GM23338 (cell line): ENCODE measurements at regions not wholly inside any gene's neighbourhood (a gene's known extent, or its start where the extent isn't known, plus 50 kb on each side); places are given as distances from the start of the nearest gene placed in this dataset.

Source experiments
- ATAC-seq: fragments of 200-7000 bp; cut with Tn5 transposase; 3 replicates; pipeline ENCODE4 v1.9.1; 2020
- DNase-seq: peaks from one replicate; pipeline ENCODE4 v3.0.0-alpha.2; 2015; ENCODE audit warnings: low spot score
- H2AFZ ChIP-seq: fragments of 200-600 bp; sonication (generic); 2 replicates; pipeline ENCODE4 v1.8.0; 2016; ENCODE audit warnings: antibody characterized with exemption, mild to moderate bottlenecking, moderate library complexity
- H3F3A ChIP-seq: fragments of 200-600 bp; sonication (generic); replicated peaks from 2 replicates; pipeline ENCODE4 v1.8.0; 2017; ENCODE audit warnings: antibody characterized with exemption, mixed run types, low read depth
- H3K27ac ChIP-seq: fragments of 200-600 bp; sonication (generic); 2 replicates; pipeline ENCODE4 v1.6.1; 2016; ENCODE audit warnings: low read depth
- H3K27me3 ChIP-seq: fragments of 200-600 bp; sonication (generic); 2 replicates; pipeline ENCODE4 v1.8.0; 2016; ENCODE audit warnings: mild to moderate bottlenecking, mixed run types, moderate library complexity; ENCODE audit not compliant: insufficient read depth
- H3K36me3 ChIP-seq: fragments of 200-600 bp; sonication (generic); 2 replicates; pipeline ENCODE4 v1.8.0; 2016; ENCODE audit warnings: mild to moderate bottlenecking; ENCODE audit not compliant: insufficient read depth
- H3K4me1 ChIP-seq: fragments of 200-600 bp; sonication (generic); 2 replicates; pipeline ENCODE4 v1.8.0; 2016; ENCODE audit warnings: mild to moderate bottlenecking, moderate library complexity; ENCODE audit not compliant: insufficient read depth
- H3K4me2 ChIP-seq: fragments of 200-600 bp; sonication (generic); 2 replicates; pipeline ENCODE4 v1.7.1; 2017; ENCODE audit warnings: mixed run types
- H3K4me3 ChIP-seq: fragments of 200-600 bp; sonication (generic); 2 replicates; pipeline ENCODE4 v1.6.1; 2016; ENCODE audit warnings: mixed run types
- H3K79me2 ChIP-seq: fragments of 200-600 bp; sonication (generic); replicated peaks from 2 replicates; pipeline ENCODE4 v1.8.0; 2017; ENCODE audit warnings: mild to moderate bottlenecking; ENCODE audit not compliant: insufficient read depth
- H3K9me2 ChIP-seq: fragments of 200-600 bp; sonication (generic); 2 replicates; pipeline ENCODE4 v1.8.0; 2017; ENCODE audit not compliant: insufficient read depth
- H4K20me1 ChIP-seq: fragments of 200-600 bp; sonication (generic); replicated peaks from 2 replicates; pipeline ENCODE4 v1.8.0; 2017; ENCODE audit warnings: mild to moderate bottlenecking; ENCODE audit not compliant: insufficient read depth
- H3K27ac Mint-ChIP-seq: 2 replicates; pipeline ENCODE4 v1.8.0; 2020; ENCODE audit warnings: inconsistent platforms, mild to moderate bottlenecking, moderate library complexity, mixed read lengths
- H3K27me3 Mint-ChIP-seq: 3 replicates; pipeline ENCODE4 v1.8.0; 2022; ENCODE audit warnings: low read depth, mild to moderate bottlenecking, moderate library complexity, mixed read lengths, inconsistent platforms; ENCODE audit not compliant: insufficient read depth, poor library complexity
- H3K36me3 Mint-ChIP-seq: 3 replicates; pipeline ENCODE4 v1.8.0; 2021; ENCODE audit warnings: low read depth, mild to moderate bottlenecking, inconsistent platforms, moderate library complexity, mixed read lengths
- H3K4me1 Mint-ChIP-seq: 3 replicates; pipeline ENCODE4 v1.8.0; 2020; ENCODE audit warnings: mild to moderate bottlenecking, inconsistent platforms, mixed read lengths
- H3K4me3 Mint-ChIP-seq: 3 replicates; pipeline ENCODE4 v1.8.0; 2021; ENCODE audit warnings: moderate library complexity, mild to moderate bottlenecking, inconsistent platforms, mixed read lengths
- H3K9me3 Mint-ChIP-seq: 3 replicates; pipeline ENCODE4 v1.8.0; 2020; ENCODE audit warnings: moderate library complexity, mild to moderate bottlenecking, inconsistent platforms, mixed read lengths
- CREB1 ChIP-seq: fragments of 250-450 bp; sonication (Bioruptor Pico); IDR thresholded peaks from 2 replicates; pipeline ENCODE4 v1.5.0; 2020; ENCODE audit warnings: low read depth, mild to moderate bottlenecking, moderate library complexity
- EZH2 ChIP-seq: fragments of 200-600 bp; sonication (generic); IDR thresholded peaks from one replicate; pipeline ENCODE4 v1.8.0; 2017; ENCODE audit warnings: antibody characterized with exemption, mild to moderate bottlenecking, low read depth; ENCODE audit not compliant: unreplicated experiment
- NANOG ChIP-seq: IDR thresholded peaks from 2 replicates; pipeline ENCODE4 v1.6.1; 2016; ENCODE audit warnings: antibody characterized with exemption, borderline replicate concordance
- POLR2AphosphoS5 ChIP-seq: IDR thresholded peaks from 2 replicates; pipeline ENCODE4 v1.6.1; 2016; ENCODE audit warnings: antibody characterized with exemption, low read depth
- STAT1 ChIP-seq: IDR thresholded peaks from one replicate; pipeline ENCODE4 v1.6.1; 2016; ENCODE audit warnings: antibody characterized with exemption; ENCODE audit not compliant: unreplicated experiment
- ZNF114 ChIP-seq: fragments of 250-450 bp; sonication (Bioruptor Pico); IDR thresholded peaks from 2 replicates; pipeline ENCODE4 v1.5.0; 2020; ENCODE audit warnings: mild to moderate bottlenecking, moderate library complexity
- ZNF331 ChIP-seq: fragments of 250-450 bp; sonication (Bioruptor Pico); IDR thresholded peaks from 2 replicates; pipeline ENCODE4 v1.5.0; 2020; ENCODE audit warnings: low read depth, mild to moderate bottlenecking, moderate library complexity
- TF ChIP-seq, protein P1 (sequence below): IDR thresholded peaks from 2 replicates; pipeline ENCODE4 v1.6.1; 2016; ENCODE audit warnings: antibody characterized with exemption
- TF ChIP-seq, protein P2 (sequence below): IDR thresholded peaks from one replicate; pipeline ENCODE4 v1.6.1; 2018; ENCODE audit warnings: antibody characterized with exemption; ENCODE audit not compliant: unreplicated experiment
- TF ChIP-seq, protein P3 (sequence below): fragments of 250-450 bp; sonication (Bioruptor Pico); IDR thresholded peaks from 2 replicates; pipeline ENCODE4 v1.5.0; 2020; ENCODE audit warnings: mild to moderate bottlenecking, moderate library complexity

DNA sequence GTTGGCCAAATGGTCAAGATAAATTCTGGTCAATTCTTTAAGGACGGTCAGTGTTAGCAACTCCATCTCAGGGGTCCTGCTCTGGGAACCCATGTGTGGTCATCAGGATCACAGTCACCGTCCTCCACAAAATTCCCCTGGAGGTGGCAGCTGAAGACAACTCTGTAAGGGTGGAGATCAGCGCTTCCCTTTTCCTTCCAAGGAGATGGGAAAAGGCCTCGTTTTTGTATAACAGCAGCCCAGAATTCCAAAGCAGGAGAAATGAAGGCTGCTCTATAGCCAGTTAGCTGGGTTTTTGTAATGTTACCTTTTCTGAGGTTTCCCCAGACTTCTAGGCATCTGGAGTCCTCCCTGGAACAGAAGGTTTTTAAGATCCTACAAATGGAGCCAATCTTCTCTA is 334.8 kb downstream of the MYCN start:
- H3K4me1 Mint-ChIP-seq, result no peaks in the 10 kb centered on the region
- Histone ChIP-seq H3K36me3 (no peaks in the 10 kb centered on the region), H3K4me1 (no peaks in the 10 kb centered on the region), H3K27me3 (no peaks in the 10 kb centered on the region), H3K9me2 (peaks cover 3% of the 10 kb centered on the region; the same call in 1 of the 2 replicates), H4K20me1 (no peaks in the 10 kb centered on the region), H3K4me2 (no peak overlapping the region), H3K27ac (no peak overlapping the region), H3K79me2 (no peaks in the 10 kb centered on the region), H2AFZ (no peak overlapping the region), H3F3A (no peaks in the 10 kb centered on the region), H3K4me3 (no peak overlapping the region)
- peaks cover 2% of the 10 kb centered on the region for H3K27me3 Mint-ChIP-seq
- no peaks in the 10 kb centered on the region for H3K36me3 Mint-ChIP-seq
- TF ChIP-seq ZNF114 (CRISPR knock-in tag), result no peak
- no peaks in the 10 kb centered on the region; the same call in 2 of the 3 replicates for H3K9me3 Mint-ChIP-seq
- ATAC-seq, result no peak
- no peak for DNase-seq
- H3K4me3 Mint-ChIP-seq, result no peak overlapping the region
- H3K27ac Mint-ChIP-seq, result no peak overlapping the region

DNA sequence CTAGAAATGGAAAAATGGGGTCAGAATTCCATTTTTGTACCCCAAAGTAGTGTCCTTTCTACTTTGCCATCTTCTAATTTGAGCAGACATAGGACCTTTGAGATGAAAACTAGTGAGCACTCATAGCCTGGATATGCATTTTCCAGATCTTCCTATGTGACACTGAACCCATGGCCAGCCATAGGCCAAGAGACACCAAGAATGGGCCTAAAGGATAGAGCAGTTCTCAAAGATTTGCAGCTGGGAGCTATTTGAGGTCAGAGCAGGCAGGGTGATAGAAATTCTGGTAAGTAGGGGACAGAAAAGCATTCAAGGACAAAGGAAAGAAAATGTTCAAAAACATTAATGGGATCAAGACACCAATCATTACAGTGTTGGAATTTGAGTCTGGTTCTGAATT is 332.8 kb downstream of the MYCN start:
- DNase-seq (no peak), ATAC-seq (no peak)
- Histone ChIP-seq H2AFZ (no peak overlapping the region), H3K36me3 (no peaks in the 10 kb centered on the region), H3K4me2 (no peak overlapping the region), H3K4me1 (no peaks in the 10 kb centered on the region), H3K9me2 (peaks cover 8% of the 10 kb centered on the region; the same call in 1 of the 2 replicates), H3K4me3 (no peak overlapping the region), H3K79me2 (no peaks in the 10 kb centered on the region), H3K27me3 (no peaks in the 10 kb centered on the region), H3F3A (no peaks in the 10 kb centered on the region), H4K20me1 (no peaks in the 10 kb centered on the region), H3K27ac (no peak overlapping the region)
- H3K4me3 Mint-ChIP-seq, result no peak overlapping the region
- no peaks in the 10 kb centered on the region; the same call in 2 of the 3 replicates for H3K9me3 Mint-ChIP-seq
- peaks cover 4% of the 10 kb centered on the region; the same call in 2 of the 3 replicates for H3K4me1 Mint-ChIP-seq
- TF ChIP-seq ZNF331, result no peak
- TF ChIP-seq, protein P1, sequence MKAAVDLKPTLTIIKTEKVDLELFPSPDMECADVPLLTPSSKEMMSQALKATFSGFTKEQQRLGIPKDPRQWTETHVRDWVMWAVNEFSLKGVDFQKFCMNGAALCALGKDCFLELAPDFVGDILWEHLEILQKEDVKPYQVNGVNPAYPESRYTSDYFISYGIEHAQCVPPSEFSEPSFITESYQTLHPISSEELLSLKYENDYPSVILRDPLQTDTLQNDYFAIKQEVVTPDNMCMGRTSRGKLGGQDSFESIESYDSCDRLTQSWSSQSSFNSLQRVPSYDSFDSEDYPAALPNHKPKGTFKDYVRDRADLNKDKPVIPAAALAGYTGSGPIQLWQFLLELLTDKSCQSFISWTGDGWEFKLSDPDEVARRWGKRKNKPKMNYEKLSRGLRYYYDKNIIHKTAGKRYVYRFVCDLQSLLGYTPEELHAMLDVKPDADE, result no peak
- no peak for TF ChIP-seq STAT1
- no peak for TF ChIP-seq ZNF114 (CRISPR knock-in tag)
- TF ChIP-seq EZH2, result no peak
- TF ChIP-seq CREB1 (CRISPR knock-in tag), result no peak
- TF ChIP-seq, protein P2, sequence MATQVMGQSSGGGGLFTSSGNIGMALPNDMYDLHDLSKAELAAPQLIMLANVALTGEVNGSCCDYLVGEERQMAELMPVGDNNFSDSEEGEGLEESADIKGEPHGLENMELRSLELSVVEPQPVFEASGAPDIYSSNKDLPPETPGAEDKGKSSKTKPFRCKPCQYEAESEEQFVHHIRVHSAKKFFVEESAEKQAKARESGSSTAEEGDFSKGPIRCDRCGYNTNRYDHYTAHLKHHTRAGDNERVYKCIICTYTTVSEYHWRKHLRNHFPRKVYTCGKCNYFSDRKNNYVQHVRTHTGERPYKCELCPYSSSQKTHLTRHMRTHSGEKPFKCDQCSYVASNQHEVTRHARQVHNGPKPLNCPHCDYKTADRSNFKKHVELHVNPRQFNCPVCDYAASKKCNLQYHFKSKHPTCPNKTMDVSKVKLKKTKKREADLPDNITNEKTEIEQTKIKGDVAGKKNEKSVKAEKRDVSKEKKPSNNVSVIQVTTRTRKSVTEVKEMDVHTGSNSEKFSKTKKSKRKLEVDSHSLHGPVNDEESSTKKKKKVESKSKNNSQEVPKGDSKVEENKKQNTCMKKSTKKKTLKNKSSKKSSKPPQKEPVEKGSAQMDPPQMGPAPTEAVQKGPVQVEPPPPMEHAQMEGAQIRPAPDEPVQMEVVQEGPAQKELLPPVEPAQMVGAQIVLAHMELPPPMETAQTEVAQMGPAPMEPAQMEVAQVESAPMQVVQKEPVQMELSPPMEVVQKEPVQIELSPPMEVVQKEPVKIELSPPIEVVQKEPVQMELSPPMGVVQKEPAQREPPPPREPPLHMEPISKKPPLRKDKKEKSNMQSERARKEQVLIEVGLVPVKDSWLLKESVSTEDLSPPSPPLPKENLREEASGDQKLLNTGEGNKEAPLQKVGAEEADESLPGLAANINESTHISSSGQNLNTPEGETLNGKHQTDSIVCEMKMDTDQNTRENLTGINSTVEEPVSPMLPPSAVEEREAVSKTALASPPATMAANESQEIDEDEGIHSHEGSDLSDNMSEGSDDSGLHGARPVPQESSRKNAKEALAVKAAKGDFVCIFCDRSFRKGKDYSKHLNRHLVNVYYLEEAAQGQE, result no peak
- TF ChIP-seq POLR2AphosphoS5, result no peak
- TF ChIP-seq NANOG, result no peak
- TF ChIP-seq, protein P3, sequence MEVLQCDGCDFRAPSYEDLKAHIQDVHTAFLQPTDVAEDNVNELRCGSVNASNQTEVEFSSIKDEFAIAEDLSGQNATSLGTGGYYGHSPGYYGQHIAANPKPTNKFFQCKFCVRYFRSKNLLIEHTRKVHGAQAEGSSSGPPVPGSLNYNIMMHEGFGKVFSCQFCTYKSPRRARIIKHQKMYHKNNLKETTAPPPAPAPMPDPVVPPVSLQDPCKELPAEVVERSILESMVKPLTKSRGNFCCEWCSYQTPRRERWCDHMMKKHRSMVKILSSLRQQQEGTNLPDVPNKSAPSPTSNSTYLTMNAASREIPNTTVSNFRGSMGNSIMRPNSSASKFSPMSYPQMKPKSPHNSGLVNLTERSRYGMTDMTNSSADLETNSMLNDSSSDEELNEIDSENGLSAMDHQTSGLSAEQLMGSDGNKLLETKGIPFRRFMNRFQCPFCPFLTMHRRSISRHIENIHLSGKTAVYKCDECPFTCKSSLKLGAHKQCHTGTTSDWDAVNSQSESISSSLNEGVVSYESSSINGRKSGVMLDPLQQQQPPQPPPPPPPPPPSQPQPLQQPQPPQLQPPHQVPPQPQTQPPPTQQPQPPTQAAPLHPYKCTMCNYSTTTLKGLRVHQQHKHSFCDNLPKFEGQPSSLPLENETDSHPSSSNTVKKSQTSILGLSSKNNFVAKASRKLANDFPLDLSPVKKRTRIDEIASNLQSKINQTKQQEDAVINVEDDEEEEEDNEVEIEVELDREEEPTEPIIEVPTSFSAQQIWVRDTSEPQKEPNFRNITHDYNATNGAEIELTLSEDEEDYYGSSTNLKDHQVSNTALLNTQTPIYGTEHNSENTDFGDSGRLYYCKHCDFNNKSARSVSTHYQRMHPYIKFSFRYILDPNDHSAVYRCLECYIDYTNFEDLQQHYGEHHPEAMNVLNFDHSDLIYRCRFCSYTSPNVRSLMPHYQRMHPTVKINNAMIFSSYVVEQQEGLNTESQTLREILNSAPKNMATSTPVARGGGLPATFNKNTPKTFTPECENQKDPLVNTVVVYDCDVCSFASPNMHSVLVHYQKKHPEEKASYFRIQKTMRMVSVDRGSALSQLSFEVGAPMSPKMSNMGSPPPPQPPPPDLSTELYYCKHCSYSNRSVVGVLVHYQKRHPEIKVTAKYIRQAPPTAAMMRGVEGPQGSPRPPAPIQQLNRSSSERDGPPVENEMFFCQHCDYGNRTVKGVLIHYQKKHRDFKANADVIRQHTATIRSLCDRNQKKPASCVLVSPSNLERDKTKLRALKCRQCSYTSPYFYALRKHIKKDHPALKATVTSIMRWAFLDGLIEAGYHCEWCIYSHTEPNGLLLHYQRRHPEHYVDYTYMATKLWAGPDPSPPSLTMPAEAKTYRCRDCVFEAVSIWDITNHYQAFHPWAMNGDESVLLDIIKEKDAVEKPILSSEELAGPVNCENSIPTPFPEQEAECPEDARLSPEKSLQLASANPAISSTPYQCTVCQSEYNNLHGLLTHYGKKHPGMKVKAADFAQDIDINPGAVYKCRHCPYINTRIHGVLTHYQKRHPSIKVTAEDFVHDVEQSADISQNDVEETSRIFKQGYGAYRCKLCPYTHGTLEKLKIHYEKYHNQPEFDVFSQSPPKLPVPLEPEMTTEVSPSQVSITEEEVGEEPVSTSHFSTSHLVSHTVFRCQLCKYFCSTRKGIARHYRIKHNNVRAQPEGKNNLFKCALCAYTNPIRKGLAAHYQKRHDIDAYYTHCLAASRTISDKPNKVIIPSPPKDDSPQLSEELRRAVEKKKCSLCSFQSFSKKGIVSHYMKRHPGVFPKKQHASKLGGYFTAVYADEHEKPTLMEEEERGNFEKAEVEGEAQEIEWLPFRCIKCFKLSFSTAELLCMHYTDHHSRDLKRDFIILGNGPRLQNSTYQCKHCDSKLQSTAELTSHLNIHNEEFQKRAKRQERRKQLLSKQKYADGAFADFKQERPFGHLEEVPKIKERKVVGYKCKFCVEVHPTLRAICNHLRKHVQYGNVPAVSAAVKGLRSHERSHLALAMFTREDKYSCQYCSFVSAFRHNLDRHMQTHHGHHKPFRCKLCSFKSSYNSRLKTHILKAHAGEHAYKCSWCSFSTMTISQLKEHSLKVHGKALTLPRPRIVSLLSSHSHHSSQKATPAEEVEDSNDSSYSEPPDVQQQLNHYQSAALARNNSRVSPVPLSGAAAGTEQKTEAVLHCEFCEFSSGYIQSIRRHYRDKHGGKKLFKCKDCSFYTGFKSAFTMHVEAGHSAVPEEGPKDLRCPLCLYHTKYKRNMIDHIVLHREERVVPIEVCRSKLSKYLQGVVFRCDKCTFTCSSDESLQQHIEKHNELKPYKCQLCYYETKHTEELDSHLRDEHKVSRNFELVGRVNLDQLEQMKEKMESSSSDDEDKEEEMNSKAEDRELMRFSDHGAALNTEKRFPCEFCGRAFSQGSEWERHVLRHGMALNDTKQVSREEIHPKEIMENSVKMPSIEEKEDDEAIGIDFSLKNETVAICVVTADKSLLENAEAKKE (CRISPR knock-in tag), result no peak
- peaks cover 5% of the 10 kb centered on the region for H3K27me3 Mint-ChIP-seq
- no peak overlapping the region for H3K27ac Mint-ChIP-seq
- H3K36me3 Mint-ChIP-seq, result no peaks in the 10 kb centered on the region
